ENCODE measurements at regions not wholly inside any gene's neighbourhood (a gene's known extent, or its start where the extent isn't known, plus 50 kb on each side); places are given as distances from the start of the nearest gene placed in this dataset.
"Not testable (repeated sequence)": the region's sequence is repeated elsewhere in the genome, so short reads cannot be mapped to it uniquely, and the experiment has no call there.

DNA sequence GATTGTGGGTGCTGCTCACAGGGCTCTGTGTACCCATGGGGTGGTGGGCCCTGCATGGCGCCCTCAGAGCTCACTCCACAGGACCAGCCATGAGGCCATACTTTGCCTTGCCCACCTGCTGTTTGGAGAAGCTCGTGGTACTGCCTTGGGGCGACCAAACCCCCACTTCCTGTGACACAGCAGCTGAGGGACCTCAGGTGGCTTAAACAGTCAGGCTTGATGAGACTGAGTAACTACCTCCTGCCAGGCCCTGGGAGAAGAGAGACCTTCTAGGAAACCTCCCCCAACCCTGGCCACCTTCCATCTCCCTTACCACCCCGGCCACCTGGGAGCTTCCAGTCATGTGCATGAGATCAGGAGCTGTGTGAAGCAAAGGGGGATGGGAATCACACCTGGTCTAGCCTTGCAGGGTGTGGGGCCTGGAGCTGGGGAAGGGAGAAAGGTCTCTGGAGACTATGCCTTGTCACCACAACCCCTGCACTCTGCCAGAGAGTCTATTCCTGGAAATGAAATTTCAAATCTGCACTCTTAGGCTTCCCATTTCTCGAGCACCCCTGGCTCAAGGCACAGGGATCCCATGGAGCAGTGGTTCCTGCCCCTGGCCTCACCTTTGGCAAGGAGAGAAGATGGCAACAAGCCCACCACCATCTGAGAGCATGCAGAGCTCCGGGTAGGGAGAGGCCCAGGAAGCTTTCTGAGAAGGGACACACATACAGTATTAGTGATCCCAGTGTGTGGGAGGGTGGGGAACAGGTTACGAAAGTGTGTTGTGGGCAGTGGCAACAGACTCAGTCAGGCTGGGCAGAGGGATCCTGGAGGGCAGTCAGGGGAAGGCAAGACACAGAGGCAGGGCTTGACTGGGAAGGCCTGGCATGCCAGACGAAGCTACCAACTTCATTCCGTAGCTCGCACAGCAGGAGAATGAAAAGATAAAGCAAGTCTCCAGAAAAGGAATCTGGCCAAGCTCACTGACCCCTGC is 125.0 kb downstream of the URI1 start:
- no peak for DNase-seq

DNA sequence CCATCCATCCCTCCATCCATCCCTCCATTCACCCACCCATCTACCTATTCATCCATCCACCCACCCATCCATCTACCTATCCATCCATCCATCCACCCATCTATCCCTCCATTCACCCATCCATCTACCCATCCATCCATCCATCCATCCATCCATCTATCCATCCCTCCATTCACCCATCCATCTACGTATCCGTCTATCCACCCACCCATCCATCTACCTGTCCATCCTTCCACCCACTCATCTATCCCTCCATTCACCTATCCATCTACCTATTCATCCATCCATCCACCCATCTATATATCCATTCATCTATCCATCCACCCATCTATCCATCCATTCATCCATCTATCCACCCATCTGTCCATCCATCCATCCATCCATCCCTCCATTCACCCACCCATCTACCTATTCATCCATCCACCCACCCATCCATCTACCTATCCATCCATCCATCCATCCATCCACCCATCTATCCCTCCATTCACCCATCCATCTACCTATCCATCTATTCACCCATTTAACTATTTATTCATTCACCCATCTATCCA is 126.0 kb downstream of the URI1 start:
- DNase-seq: not testable (repeated sequence)

DNA sequence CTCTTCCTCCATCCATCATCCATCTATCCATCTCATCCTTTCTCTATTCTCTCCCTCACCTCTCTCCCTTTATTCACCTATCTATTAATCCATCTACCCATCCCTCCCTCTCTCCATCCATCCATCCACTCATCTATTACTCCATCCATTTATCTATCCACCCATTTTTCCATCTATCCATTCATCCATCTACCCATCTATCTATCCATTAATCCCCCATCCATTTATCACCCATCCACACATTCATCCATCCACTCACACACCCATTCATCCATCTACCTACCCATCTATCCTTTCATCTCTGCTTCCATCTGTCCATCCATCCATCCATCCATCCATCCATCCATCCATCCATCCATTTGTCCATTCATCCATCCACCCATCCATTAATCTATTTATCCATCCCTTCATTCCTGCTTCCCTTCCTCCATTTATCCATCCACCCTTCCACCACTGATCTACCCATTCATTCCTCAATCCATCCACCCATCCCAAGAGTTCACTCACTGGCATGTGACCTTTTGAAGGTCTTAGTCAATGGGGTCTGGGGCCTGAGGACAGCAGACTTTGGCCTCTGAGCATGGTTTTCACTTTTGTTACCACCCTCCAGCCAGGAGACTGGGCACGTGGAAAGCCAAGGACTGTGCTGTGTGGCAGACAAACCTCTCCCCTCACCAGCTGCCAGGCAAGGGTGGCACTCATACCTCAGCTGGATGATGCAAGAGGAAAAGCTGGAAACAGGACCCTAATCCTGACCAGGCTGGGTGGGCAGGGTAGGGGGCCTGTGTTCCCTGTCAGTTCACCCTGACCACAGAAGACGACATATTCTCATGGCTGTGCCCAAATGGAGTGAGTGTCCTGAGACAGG is 126.7 kb downstream of the URI1 start:
- no peak for DNase-seq

DNA sequence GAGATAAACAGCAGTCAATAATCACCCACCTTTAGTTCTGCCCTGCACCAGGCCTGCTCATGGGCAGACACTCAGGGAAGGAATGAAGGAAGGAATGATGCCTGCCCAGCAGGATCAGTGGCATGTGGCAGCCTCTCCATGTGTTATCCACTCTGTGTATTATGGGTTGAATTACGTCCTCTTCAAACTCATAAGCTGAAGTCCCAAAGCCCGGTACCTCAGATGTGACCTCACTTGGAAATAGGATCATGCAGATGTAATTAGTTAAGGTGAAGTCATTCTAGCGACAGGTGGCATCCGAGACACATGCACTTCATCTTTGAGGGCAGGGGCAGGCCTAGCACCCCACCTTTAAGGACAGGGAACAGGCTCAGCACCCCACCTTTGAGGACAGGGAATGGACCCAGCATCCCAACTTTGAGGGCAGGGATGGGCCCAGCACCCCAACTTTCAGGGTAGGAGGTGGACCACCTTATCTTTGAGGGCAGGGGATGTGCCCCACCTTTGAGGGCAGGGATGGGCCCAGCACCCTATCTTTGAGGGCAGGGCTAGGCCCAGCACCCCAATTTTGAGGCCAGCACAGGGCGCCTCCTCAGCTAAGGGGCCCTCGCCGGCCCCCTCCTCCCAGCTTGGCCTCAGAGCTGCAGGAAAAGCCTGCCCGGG is 127.6 kb downstream of the URI1 start:
- DNase-seq: no peak

DNA sequence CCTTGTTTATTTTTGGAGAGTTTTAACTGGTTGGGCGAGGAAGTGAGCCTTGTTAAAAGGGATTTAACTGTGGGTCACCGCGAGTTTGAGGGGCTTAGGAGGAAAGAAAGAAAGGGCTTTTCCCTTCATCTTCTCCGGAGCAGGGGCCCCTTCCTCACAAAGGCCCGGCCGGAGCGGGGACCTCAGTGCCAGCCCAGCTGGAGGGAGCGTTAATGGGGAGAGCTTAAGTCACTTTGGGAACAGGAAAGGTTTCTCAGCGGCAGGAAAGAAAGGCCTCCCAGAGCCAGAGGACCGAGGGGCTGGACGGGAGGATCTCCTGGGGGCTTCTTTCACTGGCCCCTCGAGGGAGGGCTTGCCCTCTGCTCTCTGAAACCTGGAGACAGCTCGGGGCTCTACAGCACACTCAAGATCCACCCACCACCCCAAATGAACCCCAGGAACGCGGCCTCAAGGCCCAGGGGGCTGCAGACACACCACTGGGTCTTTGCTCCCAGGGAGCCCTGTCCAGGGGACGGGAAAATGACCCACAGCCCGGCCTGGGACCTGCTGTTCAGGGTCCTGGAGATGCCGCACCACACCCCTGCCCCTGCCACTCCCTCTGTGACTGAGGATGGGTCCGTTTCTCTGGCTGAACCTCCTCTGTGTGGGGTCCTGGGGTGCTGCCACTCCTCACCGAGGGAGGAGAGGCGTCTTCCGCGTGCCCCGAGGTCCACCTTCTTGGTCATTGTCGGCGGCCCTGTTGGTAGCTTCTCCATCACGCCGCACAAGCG is 128.3 kb downstream of the URI1 start:
- DNase-seq: no peak

DNA sequence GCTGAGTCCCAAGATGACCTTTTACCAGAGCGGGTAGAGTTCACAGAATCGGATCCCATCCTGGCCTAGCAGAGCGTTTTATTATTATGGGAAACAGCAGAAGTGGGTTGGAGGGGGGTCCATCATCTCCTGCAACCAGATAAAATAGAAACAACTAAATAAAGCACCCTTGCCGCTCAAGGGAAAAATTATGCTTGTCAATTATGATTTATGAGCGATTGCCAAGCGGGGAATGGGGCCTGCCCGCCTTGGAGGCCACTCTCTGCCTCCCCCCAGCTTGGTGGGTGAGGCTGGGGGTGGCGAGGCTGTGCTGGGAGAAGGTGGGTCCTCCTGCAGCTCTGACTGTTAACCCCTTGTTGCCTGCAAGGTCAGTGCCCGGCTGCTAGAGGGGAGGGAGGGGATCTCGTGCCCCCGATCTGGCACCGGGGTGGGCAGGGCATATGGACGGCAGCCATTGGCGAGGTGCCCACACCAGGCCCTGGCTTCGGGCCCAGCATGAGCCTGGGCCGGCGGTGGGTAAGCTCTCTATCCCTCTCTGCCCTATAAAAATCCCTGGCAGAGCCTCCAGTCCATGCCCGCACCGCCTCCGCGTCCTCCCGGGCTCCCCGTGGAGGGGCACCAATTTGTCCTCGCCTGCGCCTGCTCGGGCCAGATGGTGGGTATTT is 129.1 kb downstream of the URI1 start:
- no peak for DNase-seq

DNA sequence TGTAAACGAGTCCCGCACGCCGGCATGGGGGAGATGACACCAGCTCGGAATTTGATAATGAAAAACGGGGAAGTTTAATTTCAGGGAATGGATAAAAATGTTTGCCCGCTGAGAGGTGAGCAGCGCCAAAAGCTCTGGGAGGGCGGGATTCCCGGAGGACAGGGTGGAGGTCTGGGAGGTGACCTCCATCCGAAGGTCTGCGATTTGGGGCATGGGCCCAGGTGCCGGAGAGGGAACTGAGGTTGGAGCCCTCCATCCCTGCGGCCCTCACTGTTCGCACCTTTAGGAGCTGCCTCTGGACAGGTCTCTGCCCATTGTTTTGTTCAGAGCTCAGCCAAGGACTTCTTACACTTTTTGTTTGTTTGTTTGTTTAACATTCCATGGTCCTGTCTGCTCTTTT is 129.8 kb downstream of the URI1 start:
- no peak for DNase-seq

DNA sequence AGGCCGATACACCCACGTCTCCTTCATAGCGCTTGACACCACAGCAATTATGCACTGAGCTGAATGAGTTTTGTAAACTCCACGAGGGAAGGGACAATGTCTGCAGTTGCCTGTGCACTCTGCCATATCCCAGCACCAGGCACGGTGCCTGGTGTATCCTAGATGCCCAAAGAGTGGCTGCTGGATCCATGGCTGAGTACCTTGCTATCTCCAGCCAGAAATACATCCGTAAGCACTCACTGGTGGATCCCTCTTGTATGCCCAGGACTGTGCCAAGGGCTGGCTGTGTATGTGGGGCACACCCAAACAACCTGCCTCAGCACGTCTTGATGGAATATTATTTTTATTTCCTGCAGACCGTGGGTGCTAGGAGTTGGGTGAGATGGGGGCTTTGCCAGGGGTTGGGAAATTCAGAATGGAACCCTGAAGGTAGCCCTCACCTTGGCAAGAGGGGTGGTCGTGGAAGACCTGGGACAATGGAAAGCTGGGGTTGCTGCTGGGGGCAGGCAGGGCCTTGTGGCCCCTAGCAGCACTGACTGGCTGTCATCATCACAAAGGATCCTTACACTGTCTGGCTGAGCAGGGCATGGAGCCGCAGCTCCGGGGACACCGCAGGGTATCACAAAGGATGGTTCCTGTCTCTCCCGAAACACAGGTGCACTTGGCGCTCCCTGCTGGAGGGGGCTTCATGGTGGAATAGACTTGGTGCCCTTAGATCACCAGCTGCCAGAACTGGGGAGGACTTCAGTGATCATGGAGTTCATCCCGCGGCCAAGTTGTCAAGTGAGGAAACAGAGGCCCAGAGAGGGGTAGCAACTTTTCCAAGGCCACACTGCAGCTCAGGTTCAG is 131.3 kb downstream of the URI1 start:
- DNase-seq: no peak

DNA sequence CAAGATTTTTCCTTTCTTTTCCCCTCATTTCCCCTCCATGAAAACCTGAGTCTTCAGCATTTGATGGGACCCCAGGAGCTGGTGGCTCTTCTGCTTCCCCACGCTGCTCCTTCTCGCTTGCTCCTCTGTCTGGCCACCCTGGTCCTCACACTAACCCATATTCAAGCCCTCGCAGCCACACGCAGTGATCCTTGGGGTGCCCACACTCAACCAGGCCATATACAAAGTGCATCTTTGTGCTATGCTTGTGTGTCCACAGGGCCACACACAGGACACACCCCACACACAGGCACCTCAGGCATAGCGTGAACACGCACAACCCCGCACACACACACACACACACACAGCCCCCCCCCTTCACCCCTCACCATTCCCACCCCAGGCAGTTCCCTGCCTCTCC is 132.1 kb downstream of the URI1 start:
- DNase-seq: no peak

DNA sequence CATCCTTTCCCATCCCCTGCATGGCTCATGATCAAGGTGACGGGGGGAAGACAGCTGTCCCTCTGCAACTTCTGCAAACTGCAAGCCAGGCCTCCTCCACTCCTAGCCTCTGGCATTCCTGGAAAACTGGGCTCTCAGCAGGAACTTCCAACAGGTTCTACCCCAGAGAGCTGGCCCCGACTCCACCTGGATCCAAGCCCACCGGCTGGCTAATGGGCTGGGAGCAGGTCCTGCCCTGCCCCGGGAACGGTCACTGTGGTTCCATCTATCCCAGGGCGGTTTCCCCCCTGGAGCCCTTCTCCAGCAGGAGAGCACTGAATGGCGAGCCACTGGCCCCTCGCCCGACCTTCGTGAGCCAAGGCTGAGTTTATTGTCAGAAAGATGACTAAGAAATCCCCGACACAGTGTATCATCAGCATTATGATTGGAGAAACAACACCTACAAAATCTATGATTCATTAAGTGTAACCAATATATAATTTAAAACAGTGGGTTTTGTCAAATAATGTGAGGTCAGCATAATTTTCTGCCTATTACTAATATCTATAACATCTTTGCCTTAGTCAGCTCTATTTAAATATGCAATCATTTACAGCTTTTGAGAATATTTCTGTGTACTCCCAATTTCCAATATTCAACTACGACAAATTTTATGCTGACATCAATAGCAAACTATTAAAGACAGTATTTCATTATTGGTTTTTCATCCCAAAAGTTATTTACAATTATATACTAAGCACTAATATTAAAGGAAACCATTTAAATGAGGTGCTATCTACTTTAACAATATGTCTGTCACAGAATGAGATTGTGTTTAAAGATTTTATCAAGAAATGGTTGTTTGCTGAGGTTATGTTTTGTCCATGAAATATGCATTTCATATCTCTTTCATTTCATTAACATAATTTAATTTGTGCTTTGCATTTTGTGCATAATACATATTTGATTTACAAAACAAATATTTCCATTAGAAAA is 133.0 kb downstream of the URI1 start:
- DNase-seq: no peak

DNA sequence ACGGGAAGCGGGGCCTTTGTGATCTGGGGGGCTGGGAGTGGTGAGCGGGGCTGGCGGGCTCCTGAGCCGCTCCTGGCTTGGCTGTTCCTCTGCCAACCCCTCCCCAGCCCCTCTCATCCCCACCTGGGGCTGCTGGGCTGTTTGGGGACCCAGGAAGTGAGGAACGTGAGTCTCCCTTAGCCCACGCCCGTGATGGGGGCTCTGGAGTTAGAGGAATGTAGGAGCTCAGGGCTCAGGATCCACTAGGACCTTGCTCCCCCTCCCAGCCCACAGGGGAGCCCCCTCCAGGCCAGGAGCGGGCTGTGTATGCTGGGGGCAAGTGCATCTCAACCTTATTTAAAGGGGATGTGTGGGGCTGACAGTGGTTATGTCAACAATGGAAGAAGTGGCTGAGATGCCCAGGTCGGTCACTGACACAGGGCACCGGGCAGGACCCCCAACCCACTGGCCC is 134.1 kb downstream of the URI1 start:
- DNase-seq: no peak

DNA sequence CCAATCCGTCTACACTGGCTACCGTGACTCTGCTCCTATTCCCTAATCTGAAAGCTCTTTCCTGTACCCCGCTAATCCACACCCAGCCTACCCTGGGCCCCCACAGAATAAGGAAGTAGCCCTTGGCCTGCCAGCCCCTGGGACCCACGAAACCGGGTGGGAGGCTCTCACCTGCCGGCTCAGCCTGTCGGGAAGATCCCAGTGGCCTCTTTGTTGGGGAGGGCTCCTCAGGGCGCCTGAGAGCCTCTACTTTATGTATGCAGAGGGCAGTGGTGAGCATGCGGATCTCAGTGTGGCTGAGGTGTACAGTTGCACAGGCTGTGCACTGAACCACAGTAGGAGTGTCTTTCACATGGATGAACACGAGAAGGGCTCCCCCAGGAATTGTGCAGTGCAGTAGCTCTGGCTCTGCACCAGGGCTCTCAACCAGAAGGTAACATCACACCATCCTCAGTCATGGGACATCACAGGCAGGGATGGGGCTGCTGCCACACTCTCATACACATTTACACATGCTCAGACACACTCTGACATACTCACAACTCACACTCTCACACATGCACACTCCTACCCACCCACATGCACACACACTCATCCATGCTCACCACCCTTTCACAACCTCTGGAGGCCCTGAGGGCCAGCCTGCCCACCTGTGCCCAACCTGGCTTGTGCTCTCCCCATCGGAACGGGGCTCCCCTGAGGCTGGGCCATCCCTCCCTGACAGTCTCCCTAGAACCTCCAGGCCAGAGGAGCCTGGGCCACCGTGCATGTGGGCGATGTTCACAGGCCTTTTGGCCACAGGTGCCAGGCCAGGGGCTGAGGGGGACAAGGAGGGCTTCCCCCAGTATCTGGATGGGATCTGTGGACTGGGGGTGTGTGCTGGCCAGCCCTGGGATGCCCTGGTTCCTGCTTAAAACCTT is 135.0 kb downstream of the URI1 start:
- no peak for DNase-seq

DNA sequence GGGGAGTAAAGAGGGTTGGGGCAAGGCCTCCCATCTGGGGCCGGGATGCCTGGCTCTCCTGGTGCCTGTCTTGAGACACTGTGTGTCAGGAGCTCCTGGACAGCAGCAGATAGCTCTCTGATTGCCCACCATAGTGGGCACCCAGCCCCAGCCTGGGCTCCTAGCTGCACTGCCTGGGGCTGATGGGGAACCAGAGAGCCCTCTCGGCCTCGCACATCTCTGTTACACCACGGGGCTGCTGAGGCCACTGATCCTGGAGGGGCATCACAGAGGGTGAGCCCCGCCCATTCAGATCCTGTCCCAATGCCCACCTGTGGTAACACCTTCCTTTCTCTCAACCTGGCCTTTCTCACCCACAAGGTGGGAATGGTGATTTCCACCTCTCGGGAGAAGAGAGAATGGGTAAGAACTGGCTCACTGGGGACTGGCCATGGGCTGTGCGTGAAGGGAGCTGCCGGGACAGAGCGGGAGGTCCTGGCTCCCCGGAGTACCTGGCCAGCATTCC is 135.9 kb downstream of the URI1 start:
- DNase-seq: no peak

DNA sequence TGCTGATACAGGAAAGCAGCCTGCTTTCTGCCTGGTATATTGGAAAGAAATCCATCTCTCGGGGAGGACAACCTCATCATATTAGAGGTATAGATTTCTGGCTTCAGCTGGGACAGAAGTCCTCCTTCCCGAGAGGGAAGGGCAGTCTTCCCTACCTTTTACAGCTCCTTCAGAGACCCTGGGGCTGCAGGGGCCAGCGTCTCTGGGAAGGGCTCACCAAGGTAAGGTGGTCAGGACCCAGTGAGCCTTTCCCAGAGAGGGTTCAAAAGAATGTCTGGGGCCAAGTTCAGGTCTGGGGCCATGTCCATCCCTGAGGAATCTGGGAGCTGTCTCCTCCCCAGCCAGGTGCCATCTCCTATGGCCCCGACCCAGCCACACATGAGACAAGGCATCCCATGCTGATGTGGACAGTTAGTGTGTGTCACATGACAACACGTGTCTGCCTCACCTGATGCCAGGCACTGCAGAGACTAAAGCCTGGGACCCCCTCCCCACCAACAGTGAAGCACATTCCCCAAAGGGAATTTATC is 136.4 kb downstream of the URI1 start:
- DNase-seq: no peak

DNA sequence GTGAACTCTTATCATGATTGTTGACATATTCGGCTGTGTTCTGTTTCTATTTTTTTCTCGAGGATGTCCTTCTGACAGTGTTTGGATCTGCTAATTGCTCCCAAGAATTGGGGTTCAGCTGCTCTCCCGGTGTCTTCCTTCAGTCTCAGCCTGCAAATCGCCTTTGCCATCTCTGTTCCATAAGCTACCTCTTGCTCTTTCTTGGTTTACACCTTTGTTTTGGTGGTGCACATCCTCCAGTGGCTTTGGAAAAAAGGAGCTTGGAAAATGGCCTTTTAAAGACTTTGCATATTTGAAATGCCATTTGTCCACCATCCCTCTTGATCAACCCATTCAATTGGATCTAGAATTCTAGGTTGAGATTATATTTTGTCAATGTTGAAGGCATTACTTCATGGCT is 137.2 kb downstream of the URI1 start:
- no peak for DNase-seq

DNA sequence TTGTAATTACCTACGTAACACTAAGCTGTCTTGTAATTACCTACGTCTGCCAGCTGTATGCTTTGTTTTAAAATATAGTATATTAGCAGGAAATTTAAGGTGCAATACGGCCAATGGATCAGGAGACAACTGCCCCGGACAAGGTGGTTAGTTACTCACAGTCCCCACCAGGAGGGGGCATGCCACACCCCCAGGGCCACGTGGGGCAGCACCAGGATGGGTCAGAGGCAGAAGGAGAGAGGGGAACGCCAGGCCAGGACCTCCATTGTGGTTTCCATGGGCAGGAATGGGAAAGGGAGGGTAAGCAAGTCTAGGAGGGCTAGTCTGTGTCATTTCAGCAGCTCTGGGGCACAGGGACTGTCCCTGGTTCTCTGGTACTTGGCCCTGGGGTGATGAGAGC is 140.1 kb downstream of the URI1 start:
- DNase-seq: no peak

DNA sequence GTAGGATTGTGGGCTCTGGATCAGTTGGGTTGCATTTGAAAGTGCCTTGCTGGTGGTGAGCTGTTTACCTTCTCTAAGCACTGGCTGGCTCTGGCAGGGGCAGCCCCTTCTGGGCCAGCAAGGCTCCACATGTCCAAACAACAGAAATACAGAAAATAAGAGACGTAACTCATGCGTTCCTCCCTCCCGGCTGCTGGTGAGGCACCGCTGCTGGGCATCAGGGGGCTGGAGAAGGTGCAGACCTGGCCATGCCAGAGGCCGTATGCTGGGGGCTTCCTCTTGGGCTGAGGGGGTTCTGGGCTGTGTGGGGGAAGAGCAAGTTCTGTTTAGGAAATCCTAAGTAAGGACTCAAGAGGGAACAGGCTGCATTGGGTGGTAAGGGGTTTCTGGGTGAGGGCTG is 140.6 kb downstream of the URI1 start:
- DNase-seq: no peak
